Cardiac muscle cell (in vitro differentiated cells and primary cell): ENCODE measurements at regions not wholly inside any gene's neighbourhood (a gene's known extent, or its start where the extent isn't known, plus 50 kb on each side); places are given as distances from the start of the nearest gene placed in this dataset.

Experiments
- DNase-seq, 2 donors: peaks; one replicate each; pipeline versions ENCODE4 v3.0.0 to v3.0.0-alpha.2; 2010 to 2017; ENCODE audit warnings: low read depth in 1 of 2, low spot score in 1 of 2
- H3K27ac ChIP-seq: fragments of 200-600 bp; sonication (generic); 2 replicates; pipeline ENCODE4 v1.5.1; 2016
- H3K27me3 ChIP-seq: fragments of 200-600 bp; sonication (generic); 2 replicates; pipeline ENCODE4 v1.6.0; 2016; ENCODE audit warnings: control low read depth
- H3K36me3 ChIP-seq: fragments of 200-600 bp; sonication (generic); 2 replicates; pipeline ENCODE4 v1.5.1; 2016; ENCODE audit warnings: control low read depth
- H3K4me1 ChIP-seq: fragments of 200-600 bp; sonication (generic); 2 replicates; pipeline ENCODE4 v1.8.1; 2017; ENCODE audit warnings: low read depth, mild to moderate bottlenecking, mixed run types
- H3K4me3 ChIP-seq: fragments of 200-600 bp; sonication (generic); 2 replicates; pipeline ENCODE4 v1.5.1; 2016; ENCODE audit warnings: mild to moderate bottlenecking
- H3K9me3 ChIP-seq: fragments of 200-600 bp; sonication (generic); 2 replicates; pipeline ENCODE4 v1.5.1; 2017; ENCODE audit warnings: low read depth, mild to moderate bottlenecking, control low read depth
- TF ChIP-seq, protein P1 (sequence below): IDR thresholded peaks from 2 replicates; pipeline ENCODE4 v1.5.1; 2012; ENCODE audit warnings: low read depth, mild to moderate bottlenecking, low read length

DNA sequence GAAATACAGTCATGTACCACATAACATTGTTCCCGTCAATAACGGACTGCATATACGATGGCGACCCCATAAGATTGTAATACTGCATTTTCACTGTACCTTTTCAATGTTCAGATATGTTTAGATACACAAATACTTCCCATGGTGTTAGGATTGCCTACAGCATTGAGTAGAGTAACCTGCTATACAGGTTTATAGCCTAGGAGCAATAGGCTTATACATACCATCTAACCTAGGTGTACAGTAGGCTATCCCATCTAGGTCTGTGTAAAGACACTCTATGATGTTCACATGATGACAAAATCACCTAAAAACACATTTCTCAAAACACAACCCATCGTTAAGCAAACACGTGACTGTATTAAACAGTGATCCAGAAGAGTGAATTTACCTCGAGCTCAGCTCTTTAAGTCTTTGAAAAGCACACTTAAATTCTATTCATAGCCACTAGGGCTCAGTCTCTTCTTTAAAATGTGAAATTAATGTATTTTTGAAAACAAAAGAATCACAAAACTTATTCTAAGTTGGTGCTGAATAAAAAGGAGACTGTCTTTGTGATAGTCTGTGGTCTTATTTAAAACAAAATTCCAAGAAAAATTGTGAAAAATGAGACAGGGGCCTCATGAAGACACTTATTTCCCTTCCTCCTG lies 239.1 kb upstream of the ARID2 start:
- Histone ChIP-seq H3K27me3 (no peaks in the 10 kb centered on the region), H3K36me3 (no peaks in the 10 kb centered on the region), H3K27ac (no peak overlapping the region), H3K4me3 (no peak overlapping the region), H3K9me3 (no peaks in the 10 kb centered on the region), H3K4me1 (no peaks in the 10 kb centered on the region)
- no peak for DNase-seq
- TF ChIP-seq, protein P1, sequence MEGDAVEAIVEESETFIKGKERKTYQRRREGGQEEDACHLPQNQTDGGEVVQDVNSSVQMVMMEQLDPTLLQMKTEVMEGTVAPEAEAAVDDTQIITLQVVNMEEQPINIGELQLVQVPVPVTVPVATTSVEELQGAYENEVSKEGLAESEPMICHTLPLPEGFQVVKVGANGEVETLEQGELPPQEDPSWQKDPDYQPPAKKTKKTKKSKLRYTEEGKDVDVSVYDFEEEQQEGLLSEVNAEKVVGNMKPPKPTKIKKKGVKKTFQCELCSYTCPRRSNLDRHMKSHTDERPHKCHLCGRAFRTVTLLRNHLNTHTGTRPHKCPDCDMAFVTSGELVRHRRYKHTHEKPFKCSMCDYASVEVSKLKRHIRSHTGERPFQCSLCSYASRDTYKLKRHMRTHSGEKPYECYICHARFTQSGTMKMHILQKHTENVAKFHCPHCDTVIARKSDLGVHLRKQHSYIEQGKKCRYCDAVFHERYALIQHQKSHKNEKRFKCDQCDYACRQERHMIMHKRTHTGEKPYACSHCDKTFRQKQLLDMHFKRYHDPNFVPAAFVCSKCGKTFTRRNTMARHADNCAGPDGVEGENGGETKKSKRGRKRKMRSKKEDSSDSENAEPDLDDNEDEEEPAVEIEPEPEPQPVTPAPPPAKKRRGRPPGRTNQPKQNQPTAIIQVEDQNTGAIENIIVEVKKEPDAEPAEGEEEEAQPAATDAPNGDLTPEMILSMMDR, result no peak

DNA sequence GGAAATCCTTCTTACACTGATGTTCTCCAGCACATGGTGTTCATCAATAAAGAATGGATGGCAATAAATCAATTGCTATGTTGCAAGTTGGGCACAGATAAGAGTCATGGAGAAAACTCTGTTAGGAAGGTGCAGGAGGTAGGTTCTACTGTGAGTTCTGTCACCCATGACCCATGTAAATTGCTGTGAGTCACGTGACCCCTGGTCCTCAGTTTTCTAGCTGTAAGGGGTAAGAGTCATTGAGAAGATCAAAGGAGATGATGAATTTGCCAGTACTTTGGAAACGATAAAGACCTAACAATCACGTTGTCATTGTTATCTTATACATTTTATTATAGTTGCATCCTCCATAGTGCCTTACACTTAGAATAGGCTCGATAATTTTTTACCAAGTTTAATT lies 235.2 kb upstream of the ARID2 start:
- no peaks in the 10 kb centered on the region for H3K36me3 ChIP-seq
- TF ChIP-seq, protein P1, result no peak
- no peak for DNase-seq
- H3K4me3 ChIP-seq, result no peak overlapping the region
- no peaks in the 10 kb centered on the region for H3K4me1 ChIP-seq
- no peak overlapping the region for H3K27ac ChIP-seq
- no peaks in the 10 kb centered on the region for H3K9me3 ChIP-seq
- H3K27me3 ChIP-seq, result no peaks in the 10 kb centered on the region

DNA sequence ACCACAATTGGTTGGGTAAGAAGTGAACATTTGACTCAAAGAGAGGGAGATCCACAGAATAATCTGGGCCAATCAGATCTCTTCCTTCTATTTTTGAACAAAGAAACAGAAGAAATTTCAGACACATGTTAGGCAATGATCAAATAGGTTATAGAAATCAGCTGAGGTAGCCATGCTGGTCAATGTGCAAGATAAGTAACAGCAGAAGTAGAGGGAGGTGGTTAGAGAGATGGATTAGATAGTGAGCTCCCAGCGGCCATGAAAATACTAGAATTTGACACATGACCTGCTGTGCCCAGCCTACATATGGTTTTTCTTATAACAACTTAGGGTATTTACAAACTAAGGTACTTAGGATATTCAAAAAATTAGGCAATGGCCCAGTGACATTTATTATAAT lies 230.9 kb upstream of the ARID2 start:
- Histone ChIP-seq H3K27ac (no peak overlapping the region), H3K9me3 (no peaks in the 10 kb centered on the region), H3K27me3 (no peaks in the 10 kb centered on the region), H3K4me3 (no peak overlapping the region), H3K36me3 (no peaks in the 10 kb centered on the region), H3K4me1 (no peaks in the 10 kb centered on the region)
- TF ChIP-seq, protein P1, result no peak
- DNase-seq, result no peak

DNA sequence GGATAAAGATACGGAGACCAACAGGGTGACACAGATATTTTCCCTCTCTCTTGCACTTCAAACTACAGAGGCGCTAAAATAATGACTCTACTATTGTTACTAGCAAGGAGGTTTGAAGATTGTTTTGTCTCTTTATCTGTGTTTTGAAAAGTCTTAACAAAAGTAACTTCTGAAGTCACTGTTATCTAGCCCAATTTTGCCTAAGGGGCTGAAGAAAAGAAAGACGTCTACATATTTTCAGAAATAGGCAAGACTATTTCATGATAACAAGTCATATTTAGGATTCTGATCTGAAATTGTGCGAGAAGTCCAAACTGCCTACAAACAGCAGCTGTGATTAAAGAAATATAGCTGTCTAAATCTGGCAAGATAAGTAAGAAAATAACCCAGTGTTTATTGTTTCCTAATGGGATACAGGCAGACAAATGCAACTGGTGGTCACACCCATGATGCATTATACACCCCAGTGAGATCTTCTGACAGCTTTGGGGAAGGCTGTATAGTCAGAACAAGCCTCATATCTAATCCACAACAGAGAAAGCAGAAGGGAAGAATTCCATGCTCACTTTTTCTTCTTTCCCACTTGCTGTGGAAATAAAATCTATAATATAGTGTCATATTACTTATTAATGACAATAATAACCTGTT lies 226.9 kb upstream of the ARID2 start:
- TF ChIP-seq, protein P1, result no peak
- DNase-seq, result no peak
- Histone ChIP-seq H3K9me3 (no peaks in the 10 kb centered on the region), H3K27ac (no peak overlapping the region), H3K36me3 (no peaks in the 10 kb centered on the region), H3K4me3 (no peak overlapping the region), H3K4me1 (no peaks in the 10 kb centered on the region), H3K27me3 (no peaks in the 10 kb centered on the region)

- Histone ChIP-seq H3K27me3 (no peaks in the 10 kb centered on the region), H3K9me3 (no peaks in the 10 kb centered on the region), H3K4me3 (no peak overlapping the region), H3K36me3 (no peaks in the 10 kb centered on the region), H3K4me1 (no peaks in the 10 kb centered on the region), H3K27ac (no peak overlapping the region)
- TF ChIP-seq, protein P1, result no peak
- no peak for DNase-seq
These were observed 225.6 kb upstream of the ARID2 start for GRCh38 chr12:45503899-45504298.
